OCI-LY3 (cell line): ENCODE measurements at regions not wholly inside any gene's neighbourhood (a gene's known extent, or its start where the extent isn't known, plus 50 kb on each side); places are given as distances from the start of the nearest gene placed in this dataset.

Experiments
- H2AFZ ChIP-seq: fragments of 200-600, 300-600 bp; shearing (Covaris generic); 2 replicates; pipeline ENCODE4 v1.6.0; 2014; ENCODE audit warnings: antibody characterized with exemption, low read depth, low read length
- H3K27ac ChIP-seq: fragments of 200-600, 300-600 bp; sonication (generic); 2 replicates; pipeline ENCODE4 v1.5.1; 2014; ENCODE audit warnings: mild to moderate bottlenecking, low read length, moderate library complexity, mixed read lengths
- H3K27me3 ChIP-seq: fragments of 200-600, 300-600 bp; sonication (generic); 2 replicates; pipeline ENCODE4 v1.6.1; 2014; ENCODE audit warnings: low read depth, low read length, mixed read lengths
- H3K36me3 ChIP-seq: fragments of 200-600, 300-600 bp; sonication (generic); replicated peaks from 2 replicates; pipeline ENCODE3; 2014; ENCODE audit warnings: low read depth, low read length, mixed read lengths
- H3K4me1 ChIP-seq: fragments of 300-600, 200-600 bp; sonication (generic); 2 replicates; pipeline ENCODE4 v1.6.1; 2014; ENCODE audit warnings: low read length, mixed read lengths
- H3K4me2 ChIP-seq: fragments of 200-600, 300-600 bp; sonication (generic); 2 replicates; pipeline ENCODE4 v1.6.1; 2014; ENCODE audit warnings: low read length, mixed read lengths
- H3K4me3 ChIP-seq: fragments of 300-600, 200-600 bp; sonication (generic); 2 replicates; pipeline ENCODE4 v1.5.1; 2014; ENCODE audit warnings: antibody characterized with exemption, mild to moderate bottlenecking, low read length, moderate library complexity
- H3K79me2 ChIP-seq: fragments of 300-600, 200-600 bp; shearing (Covaris generic); 2 replicates; pipeline ENCODE4 v1.6.1; 2014; ENCODE audit warnings: mild to moderate bottlenecking, low read length, mixed read lengths
- H3K9ac ChIP-seq: fragments of 300-600, 200-600 bp; shearing (Covaris generic); 2 replicates; pipeline ENCODE4 v1.6.0; 2014; ENCODE audit warnings: mild to moderate bottlenecking, low read length, moderate library complexity
- H3K9me3 ChIP-seq: fragments of 200-600, 300-600 bp; shearing (Covaris generic); 2 replicates; pipeline ENCODE4 v1.6.1; 2014; ENCODE audit warnings: low read length, mixed read lengths; ENCODE audit not compliant: insufficient read depth
- H4K20me1 ChIP-seq: fragments of 200-600, 300-600 bp; sonication (generic); 2 replicates; pipeline ENCODE4 v1.6.1; 2016; ENCODE audit warnings: low read length, mixed read lengths; ENCODE audit not compliant: insufficient read depth
- EZH2phosphoT487 ChIP-seq: fragments of 200-600 bp; shearing (Covaris generic); IDR thresholded peaks from 2 replicates; pipeline ENCODE4 v1.6.1; 2018; ENCODE audit warnings: antibody characterized with exemption, mixed run types, low read depth
- TF ChIP-seq, protein P1 (sequence below): fragments of 200-600, 300-600 bp; sonication (generic); IDR thresholded peaks from 2 replicates; pipeline ENCODE4 v1.5.1; 2014; ENCODE audit warnings: antibody characterized with exemption, low read length, low read depth

DNA sequence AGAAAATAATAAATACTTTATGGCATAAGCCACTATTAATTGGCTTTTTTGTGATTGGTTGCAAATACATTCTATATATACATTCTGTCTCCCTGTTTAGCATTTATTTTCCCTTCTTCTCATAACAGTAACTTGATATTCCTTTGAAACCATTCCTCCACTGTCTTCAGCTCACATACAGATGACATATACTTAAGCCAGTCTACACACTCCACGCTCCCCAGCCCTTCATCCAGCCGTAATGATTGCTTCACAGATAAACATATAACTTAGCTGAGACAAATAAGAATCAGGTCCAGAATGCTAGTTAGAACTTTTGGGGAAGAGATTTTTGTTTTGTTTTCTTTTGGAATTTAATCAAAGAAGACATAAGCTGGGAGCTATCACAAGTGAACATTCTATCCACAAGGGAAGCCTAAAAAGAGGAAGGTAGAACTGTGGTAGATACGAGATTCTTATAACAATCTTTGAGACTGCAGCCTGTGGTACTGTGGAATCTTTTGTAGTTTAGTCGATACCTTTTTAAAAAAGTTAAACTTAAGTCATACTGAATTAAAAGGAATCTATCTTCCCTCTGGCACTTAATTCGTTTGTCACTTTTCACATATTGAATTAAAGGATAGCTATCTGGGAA is 365.1 kb upstream of the PRR16 start:
- no peak overlapping the region for H2AFZ ChIP-seq
- H3K9me3 ChIP-seq = no peaks in the 10 kb centered on the region
- H3K27me3 ChIP-seq = no peaks in the 10 kb centered on the region
- H3K27ac ChIP-seq = no peak overlapping the region
- H3K9ac ChIP-seq = no peak overlapping the region
- H4K20me1 ChIP-seq = no peaks in the 10 kb centered on the region
- no peak for TF ChIP-seq EZH2phosphoT487
- TF ChIP-seq, protein P1, sequence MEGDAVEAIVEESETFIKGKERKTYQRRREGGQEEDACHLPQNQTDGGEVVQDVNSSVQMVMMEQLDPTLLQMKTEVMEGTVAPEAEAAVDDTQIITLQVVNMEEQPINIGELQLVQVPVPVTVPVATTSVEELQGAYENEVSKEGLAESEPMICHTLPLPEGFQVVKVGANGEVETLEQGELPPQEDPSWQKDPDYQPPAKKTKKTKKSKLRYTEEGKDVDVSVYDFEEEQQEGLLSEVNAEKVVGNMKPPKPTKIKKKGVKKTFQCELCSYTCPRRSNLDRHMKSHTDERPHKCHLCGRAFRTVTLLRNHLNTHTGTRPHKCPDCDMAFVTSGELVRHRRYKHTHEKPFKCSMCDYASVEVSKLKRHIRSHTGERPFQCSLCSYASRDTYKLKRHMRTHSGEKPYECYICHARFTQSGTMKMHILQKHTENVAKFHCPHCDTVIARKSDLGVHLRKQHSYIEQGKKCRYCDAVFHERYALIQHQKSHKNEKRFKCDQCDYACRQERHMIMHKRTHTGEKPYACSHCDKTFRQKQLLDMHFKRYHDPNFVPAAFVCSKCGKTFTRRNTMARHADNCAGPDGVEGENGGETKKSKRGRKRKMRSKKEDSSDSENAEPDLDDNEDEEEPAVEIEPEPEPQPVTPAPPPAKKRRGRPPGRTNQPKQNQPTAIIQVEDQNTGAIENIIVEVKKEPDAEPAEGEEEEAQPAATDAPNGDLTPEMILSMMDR = no peak
- no peak overlapping the region for H3K4me3 ChIP-seq
- H3K36me3 ChIP-seq = no peaks in the 10 kb centered on the region
- H3K79me2 ChIP-seq = no peaks in the 10 kb centered on the region
- H3K4me1 ChIP-seq = peaks cover 8% of the 10 kb centered on the region
- H3K4me2 ChIP-seq = no peak overlapping the region

DNA sequence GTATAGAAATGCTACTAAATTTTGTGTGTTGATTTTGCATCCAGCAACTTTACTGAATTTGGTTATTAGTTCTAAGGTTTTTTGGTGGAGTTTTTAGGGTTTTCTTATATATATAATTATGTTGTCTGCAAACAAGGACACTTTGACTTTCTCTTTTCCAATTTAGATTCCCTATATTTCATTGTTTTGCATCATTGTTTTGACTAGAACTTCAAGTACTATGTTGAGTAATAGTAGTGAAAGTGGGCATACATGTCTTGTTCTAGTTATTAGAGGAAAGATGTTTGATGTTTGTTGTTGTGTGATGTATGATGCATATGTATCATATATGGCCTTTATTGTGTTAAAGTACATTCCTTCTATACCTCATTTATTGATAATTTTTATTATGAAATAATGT is 362.3 kb upstream of the PRR16 start:
- Histone ChIP-seq H3K27ac (no peak overlapping the region), H3K9ac (no peak overlapping the region), H3K36me3 (no peaks in the 10 kb centered on the region), H3K79me2 (no peaks in the 10 kb centered on the region), H4K20me1 (no peaks in the 10 kb centered on the region), H2AFZ (no peak overlapping the region), H3K4me3 (no peak overlapping the region), H3K27me3 (no peaks in the 10 kb centered on the region), H3K4me1 (peaks cover 4% of the 10 kb centered on the region), H3K4me2 (no peak overlapping the region), H3K9me3 (no peaks in the 10 kb centered on the region)
- TF ChIP-seq, protein P1 = no peak
- TF ChIP-seq EZH2phosphoT487 = no peak

- H3K36me3 ChIP-seq = no peaks in the 10 kb centered on the region
- no peaks in the 10 kb centered on the region for H4K20me1 ChIP-seq
- no peak overlapping the region for H3K4me2 ChIP-seq
- no peak overlapping the region for H3K9ac ChIP-seq
- H3K27me3 ChIP-seq = no peaks in the 10 kb centered on the region
- H3K4me1 ChIP-seq = no peaks in the 10 kb centered on the region
- TF ChIP-seq EZH2phosphoT487 = no peak
- TF ChIP-seq, protein P1 = no peak
- no peak overlapping the region for H3K4me3 ChIP-seq
- H3K27ac ChIP-seq = no peak overlapping the region
- H2AFZ ChIP-seq = no peak overlapping the region
- H3K9me3 ChIP-seq = no peaks in the 10 kb centered on the region
- H3K79me2 ChIP-seq = no peaks in the 10 kb centered on the region
Measured at GRCh38 chr5:120103495-120103894, 360.6 kb upstream of the PRR16 start.

DNA sequence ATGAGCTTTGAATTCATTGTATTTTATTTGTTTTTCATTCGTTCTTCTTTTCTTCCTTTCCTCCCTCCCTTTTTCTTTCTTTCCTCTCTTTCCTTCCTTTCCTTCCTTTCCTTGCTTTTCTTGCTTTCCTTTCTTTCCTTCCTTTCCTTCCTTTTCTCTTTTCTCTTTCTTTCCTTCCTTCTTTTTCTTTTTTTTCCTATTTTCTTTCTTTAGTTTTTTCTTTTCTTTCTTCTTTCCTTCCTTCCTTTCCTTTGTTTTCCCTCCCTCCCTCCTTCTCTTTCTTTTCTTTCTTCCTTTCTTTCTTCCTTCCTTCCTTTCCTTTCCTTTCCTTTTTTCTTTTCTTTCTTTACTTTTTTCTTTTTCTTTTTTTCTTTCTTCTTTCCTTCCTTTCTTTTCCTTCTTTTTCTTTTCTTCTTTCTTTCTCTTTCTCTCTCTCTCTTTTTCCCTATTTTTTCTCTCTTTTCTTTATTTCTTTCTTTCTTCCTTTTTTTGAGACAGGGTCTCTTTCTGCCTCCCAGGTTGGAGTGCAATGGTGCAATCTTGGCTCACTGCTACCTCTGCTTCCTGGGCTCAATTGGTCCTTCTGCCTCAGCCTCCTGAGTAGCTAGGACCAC is 357.1 kb upstream of the PRR16 start:
- Histone ChIP-seq H3K27ac (no peak overlapping the region), H3K4me2 (no peak overlapping the region), H3K4me3 (no peak overlapping the region), H3K79me2 (no peaks in the 10 kb centered on the region), H3K27me3 (no peaks in the 10 kb centered on the region), H3K4me1 (no peaks in the 10 kb centered on the region), H3K9ac (no peak overlapping the region), H3K36me3 (no peaks in the 10 kb centered on the region), H2AFZ (no peak overlapping the region), H3K9me3 (no peaks in the 10 kb centered on the region), H4K20me1 (no peaks in the 10 kb centered on the region)
- no peak for TF ChIP-seq EZH2phosphoT487
- TF ChIP-seq, protein P1 = no peak
